MV-4-11 (cell line): ENCODE measurements at regions not wholly inside any gene's neighbourhood (a gene's known extent, or its start where the extent isn't known, plus 50 kb on each side); places are given as distances from the start of the nearest gene placed in this dataset.
A peak's percentile ranks its signal among the peaks of the same experiment; 100 is the strongest.
"Not testable (repeated sequence)": the region's sequence is repeated elsewhere in the genome, so short reads cannot be mapped to it uniquely, and the experiment has no call there.

Experiments
- DNase-seq: peaks from one replicate; lab custom pipeline; 2025; lab: John Stamatoyannopoulos, UW

DNA sequence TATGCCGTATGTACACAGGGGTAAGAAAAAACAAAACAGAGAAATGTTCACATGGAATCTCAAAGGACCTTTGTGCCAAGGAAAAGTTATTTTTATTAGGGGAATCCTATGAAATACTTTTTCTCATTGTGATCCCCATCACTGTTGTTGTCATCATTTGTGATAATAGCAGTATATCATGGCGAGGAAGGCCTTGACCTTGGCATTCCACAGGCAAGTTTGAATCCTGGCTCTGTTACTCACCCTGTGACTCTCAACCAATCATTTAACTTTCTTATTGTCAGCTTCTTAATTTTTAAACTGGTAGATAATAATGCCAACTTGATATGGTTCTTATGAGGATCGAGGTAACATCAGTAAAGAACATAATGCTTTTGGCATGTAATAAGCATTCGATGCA is 142.2 kb upstream of the DDHD1 start:
- no peak for DNase-seq

DNA sequence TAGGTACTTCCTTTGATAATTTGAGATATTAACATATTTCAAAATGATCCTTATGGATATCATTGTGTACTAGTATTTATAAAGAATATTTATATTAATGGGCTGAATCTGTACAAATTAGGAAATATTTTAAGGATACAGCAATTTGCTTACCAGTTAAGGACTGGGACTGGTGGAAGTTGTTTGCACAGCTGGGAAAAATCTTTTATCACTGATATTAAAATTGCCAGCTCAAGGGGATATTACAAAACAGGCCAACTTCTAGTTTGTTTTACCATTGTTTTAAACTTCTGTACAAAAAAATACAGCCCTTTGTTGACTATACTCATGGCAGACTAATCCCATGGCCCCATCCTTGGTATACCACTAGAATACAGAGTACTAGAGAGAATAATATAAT is 133.2 kb upstream of the DDHD1 start:
- DNase-seq, result no peak

DNA sequence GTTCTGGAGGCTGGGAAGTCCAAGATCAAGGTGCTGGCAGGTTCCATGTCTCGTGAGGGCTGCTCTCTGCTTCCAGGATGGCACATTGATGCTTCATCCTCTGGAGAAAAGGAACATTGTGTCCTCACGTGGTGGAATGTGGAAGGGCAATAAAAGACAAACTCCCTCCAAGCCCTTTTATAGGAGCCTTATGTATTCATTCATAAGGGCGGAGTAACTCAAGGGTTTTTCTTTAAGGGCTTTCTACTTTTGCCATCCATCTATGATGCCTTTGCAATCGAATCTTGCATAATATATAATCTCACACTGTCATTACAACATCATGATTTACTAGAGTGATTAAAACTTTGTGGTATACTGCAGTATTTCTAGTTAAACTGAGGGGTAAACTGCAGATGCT is 132.7 kb upstream of the DDHD1 start:
- DNase-seq, result peak; percentile 53

DNA sequence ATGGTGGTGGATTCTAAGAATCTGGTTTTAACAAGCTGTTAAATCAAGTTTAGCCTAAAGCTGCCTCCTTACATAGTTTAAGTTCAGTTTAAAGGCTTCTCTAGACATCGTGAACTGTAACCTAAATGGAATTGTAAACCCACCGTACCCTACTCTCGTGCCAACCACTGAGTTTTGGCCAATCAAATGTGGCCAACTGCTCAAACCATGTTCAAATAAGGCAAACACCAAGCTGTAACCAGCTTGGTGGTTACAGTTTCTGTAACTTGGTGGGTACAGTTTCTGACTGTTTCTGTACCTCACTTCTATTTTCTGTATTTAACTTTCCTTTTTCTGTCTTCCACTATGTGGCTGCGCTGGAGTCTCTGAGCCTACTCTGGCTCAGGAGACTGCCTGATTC is 131.9 kb upstream of the DDHD1 start:
- no peak for DNase-seq

DNA sequence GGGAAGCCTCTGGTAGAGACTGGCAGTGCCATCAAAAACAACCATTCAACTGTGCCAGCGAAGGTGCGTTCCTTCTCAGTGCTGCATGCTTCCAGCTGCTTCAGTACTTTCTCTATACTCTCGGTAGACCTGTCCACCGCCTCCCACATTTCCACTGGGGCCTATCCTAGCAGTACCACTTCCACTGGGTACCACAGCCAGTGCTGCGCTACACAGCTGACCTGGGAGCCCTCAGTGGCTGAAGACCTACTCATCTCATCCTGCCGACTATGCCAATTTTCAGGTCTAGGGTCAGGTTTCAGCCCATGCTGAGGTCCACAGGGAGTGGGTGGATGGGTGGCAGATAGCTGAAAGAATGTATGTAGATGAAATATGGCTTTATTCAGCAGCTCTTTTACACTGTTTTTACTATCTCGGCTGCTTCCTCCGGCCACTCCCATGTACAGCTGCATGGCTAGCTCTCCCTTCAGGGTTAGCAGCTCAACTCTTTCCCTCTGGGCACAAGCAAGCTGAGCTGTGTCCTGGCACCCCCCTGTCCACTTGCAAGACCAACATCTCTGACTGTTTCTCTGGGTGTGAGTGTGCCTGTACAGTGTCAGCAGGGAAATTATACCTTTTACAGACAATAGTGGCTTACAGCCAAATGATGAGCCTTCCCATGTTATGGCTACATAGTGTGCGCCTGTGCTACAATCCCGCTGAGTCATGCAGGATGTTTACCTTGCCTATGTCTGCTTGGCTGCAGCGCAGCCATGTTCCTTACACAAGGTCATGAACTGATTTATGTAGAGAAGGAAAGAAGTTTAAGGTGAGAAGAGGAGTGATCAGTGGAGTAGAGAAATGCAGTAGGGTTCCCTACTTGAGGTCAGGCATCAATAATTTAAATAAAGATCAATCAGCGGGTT is 125.7 kb upstream of the DDHD1 start:
- DNase-seq, result no peak

DNA sequence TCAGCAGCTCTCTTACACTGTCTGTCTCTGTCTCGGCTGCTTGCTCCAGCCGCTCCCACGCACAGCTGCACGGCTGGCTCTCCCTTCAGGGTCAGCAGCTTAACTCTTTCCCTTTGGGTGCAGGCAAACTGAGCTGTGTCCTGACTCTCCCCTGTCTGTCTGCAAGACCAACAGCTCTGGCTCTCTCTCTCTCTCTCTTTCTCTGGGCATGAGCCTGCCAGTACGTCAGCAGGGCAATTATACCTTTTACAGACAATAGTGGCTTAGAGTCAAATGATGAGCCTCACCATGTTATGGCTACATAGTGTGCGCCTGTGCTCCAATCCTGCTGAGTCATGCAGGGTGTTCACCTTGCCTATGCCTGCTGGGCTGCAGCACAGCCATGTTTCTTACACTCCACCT is 120.5 kb upstream of the DDHD1 start:
- no peak for DNase-seq

DNA sequence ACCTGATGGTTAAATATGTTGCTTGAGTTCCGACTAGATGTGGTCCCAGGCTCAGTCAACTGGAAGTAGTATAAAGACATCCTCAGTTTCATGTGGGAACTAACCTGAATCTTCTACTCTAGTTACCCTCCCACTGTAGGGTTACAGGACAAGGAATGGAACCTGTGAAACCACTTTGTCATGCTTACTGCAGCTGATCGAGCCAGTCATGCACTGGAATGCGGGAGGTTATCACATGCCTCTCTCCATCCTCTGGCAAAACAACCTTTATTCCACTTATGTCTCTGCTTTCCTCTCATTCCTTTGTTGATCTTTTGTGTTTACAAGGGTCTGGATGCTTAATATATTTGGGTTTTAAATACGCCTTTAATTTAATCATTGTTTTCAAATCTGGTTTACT is 111.9 kb upstream of the DDHD1 start:
- no peak for DNase-seq

DNA sequence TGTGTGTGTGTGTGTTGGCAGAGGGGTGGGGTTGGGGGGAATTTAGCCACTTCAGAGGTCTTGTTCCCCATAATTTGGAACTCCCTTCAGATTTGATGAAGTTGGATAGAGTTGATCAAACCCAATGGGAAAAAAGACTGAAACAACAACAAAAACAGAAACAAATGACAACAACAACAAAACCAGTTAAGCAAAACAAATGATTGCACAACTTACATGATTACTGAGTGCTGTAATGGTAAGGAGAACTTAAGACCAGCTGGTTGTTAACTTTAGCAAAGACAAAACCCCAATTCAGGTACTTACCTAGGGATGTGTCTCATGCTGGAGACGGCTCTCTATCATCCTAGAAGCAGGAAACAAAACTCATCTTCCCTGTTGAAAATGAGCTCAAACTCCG is 107.8 kb upstream of the DDHD1 start:
- no peak for DNase-seq

DNA sequence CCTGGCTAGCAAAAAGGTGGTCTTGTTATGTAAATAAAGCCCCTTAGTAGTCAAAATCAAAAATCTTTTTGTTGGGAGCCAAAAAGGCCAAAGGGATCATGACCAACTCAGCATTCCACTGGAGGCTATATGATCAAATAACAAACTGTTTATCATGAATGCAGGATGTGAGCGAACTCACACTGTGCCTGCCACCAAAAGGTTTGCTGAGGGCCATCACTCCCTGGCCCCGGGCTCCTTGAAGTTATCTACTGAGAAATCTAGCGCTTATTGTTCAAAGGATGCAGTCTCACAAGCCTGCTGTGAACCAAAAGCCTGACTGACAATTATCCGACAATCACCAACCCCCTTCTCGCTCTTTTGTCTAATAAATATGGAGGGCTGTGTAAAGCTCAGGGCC is 107.2 kb upstream of the DDHD1 start:
- DNase-seq, result no peak

DNA sequence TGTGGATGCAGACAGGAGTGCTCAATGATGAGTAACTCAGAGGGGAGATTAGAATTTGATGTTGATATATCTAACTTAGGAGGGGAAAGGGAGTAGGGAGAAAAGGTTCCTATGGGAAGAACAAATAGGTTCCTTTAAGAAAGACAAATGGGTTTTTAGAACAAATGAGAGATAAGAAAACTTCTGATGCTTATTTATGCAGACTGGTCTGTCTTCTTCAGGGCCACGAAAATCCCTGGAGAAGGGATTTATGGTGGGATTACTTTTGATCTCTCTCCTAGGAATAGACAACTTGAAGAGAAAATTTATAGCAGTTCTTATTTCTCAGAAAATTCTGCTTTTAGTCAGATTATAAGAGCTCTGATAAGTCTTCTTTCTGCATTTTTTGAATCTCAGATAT is 99.0 kb upstream of the DDHD1 start:
- no peak for DNase-seq

DNA sequence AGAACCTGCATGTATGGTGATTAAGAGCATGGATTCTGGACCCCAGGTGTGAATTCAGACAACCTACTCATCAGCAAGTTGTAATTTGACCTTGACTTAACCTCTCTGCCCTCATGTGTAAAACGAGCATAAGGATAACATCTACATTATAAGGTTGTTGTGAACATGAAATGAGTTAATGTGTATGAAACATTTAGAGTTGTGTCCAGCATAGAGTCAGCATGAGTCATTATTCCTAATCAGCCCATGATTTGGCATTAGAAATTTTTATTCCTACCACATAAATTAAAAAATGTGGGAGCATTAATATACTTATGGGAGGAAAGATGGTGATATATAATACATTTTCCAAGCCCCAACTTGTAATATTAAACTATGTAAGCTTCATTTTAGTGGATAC is 95.9 kb upstream of the DDHD1 start:
- DNase-seq, result no peak

DNA sequence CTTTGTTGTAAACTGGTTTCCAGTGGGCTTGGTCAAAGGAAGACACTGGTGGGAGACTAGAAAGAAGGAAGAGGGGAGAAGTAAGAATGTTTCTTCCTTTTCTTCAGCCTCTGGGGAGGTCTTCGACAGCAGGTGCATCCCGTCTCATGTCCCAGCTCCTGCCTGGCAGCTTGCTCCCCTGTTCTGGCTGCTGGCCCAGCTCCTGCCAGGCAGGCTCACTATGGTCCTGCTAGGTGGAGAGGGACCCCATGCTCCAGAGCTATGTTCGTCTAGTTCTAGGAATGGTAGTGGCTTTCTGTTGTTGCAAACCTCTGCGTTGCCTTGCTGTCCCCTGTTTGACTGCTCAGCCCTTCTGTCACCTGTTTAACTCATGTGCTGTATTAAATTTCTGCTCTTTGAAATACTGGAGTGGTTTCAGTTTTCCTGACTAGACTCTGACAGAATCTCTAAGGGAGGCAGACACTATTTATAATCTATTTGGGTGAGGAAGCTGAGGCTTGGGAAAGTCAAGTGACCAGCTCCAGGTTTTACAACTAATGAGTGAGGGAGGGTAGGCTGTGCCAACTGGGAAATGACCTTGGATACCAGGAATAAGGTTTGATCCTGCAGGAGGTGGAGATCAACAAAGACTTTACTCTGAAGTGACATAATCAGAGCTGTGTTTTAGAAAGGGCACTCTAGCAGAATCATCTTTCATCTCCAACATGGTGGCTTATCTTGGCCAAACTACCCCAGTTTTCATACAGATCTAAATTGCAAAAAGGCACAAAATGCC is 94.7 kb upstream of the DDHD1 start:
- no peak for DNase-seq

DNA sequence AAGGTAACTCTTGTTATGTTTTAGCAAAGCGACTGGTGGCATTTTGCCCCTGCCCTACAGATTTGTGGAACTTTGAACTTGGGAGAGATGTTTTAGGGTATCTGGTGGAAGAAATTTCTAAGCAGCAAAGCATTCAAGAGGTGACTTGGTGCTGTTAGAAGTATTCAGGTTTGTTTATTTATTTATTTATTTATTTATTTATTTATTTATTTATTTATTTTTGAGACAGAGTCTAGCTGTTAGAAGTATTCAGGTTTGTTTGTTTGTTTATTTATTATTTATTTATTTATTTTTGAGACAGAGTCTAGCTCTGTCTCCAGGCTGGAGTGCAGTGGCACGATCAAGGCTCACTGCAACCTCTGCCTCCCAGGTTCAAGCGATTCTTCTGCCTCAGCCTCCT is 89.8 kb upstream of the DDHD1 start:
- DNase-seq, result not testable (repeated sequence)

DNA sequence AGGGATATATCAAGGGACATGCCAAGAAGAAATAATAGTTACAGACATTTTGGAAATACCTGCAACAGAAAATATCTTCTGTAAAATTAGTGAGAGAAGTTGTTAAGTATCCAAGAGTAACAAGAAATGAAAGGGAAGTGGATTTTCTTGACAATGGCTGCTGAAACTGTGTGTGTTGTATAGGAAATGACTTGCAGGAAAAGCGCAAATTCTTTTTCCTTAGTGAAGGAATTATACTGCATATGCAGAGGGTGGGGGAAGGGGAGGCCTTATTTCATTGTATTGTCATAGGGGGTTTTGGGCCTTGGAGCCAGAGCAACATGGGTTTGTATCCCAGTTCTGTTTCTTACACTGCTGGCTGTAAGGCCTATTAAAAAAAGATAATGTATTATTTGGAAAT is 84.4 kb upstream of the DDHD1 start:
- no peak for DNase-seq

DNA sequence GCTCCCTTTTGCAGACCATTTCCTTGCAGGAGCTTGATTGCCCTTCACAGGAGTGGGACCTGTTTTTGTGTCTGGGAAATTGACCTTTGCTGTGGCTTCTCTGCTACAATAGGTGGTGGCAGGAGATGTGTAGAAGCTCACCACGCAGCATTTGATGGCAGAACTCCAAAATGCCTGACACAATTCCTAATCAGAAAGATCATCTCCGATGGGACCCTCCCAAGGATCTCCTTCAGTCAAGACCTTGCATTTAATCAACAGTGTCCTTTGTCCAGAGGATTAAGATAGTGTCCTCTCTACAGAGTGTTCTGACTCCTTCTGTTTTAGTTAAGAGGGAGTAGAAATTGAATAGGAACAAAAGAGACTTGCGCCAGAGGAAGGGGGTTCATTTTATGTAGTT is 83.6 kb upstream of the DDHD1 start:
- DNase-seq, result no peak

DNA sequence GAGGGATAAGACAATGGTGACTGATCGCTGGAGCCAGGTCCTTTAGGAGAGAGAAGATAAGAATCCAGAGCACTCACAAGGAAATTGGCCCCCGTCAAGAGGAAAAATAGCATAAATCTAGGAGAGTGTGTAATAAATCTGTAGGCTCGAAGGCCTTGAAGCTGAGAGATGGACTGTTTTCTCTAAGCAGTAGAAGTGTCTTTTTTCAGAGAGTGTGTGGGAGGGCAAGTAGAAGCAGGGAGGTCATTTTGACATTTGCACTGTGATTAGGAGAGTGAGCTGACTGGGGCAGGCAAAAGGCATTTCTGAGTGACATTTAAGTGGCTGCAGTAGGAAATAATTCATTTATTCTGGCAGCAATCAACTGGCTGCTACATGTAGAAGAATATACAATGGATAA is 78.0 kb upstream of the DDHD1 start:
- no peak for DNase-seq

DNA sequence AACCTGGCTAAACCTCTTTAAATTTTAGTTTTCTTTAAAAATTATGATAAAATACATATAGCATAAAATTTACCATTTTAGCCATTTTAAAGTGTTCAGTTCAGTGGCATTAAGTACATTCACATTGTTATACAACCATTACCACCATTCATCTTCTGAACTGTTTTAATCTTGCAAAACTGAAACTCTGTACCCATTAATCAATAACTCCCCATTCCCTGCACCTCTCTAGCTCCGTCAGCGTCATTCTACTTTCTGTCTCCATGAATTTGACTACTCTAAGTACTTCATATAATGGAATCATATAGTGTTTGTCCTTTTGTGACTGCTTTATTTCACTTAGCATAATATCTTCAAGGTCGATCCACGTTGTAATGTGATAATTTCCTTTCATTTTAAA is 75.8 kb upstream of the DDHD1 start:
- DNase-seq, result no peak

DNA sequence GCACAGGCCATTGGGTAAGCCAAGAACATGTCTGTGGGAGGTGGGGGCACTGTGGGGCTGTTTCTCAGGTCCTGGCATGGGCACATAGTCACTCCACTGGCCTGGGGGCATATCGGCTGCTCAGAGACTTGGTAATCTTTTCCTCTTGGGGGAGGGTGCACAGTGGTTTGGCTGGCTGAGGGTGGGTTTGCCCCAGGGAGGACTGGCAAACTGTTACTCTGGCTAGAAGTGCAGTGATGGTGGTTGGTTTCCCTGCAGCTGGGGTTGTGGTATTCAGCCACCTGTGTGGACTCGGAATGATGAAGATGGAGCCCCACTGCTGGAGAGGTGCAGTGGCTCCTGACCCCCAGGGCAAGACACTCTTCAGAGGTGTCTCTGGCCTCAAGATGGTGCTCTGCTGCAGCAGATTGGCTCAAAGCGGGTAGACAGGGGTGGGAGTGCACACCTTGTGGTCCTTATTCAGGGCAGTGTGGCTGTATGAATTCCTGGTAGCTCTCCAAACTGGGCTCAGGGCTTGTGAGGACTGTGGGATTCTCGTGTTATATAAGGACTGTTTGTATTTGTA is 74.1 kb upstream of the DDHD1 start:
- DNase-seq, result no peak

DNA sequence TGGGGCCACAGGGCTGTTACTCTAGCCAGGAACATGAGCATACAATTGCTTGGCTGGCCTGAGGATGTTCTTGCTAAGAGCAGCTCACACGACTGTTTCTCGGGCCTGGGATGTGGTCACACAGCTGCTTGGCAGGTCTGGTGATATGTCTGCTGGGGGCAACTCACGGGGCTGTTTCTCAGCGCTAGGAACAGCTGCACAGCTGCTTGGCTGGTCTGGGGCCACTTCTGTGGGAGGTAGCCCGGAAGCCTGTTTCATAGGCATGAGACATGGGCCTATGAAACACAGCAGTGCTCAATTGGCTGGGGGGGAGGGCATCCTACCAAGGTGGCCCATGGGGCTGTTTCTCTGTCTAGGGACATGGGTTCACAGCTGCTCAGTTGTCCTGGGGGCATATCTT is 73.4 kb upstream of the DDHD1 start:
- DNase-seq, result no peak

DNA sequence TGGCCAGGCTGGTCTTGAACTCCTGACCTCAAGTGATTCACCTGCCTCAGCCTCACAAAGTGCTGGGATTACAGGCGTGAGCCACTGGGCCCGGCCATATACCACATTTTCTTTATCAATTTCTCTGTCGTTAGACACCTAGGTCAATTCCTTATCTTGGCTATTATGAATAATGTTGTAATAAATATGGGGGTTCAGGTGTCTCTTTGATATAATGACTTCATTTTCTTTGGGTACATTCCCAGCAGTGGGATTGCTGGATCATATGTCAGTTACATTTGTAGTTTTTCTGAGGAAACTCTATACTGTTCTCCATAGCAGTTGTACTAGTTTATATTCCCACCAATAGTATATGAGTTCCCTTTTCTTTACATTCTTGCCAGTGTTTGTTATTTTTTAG is 67.8 kb upstream of the DDHD1 start:
- no peak for DNase-seq

DNA sequence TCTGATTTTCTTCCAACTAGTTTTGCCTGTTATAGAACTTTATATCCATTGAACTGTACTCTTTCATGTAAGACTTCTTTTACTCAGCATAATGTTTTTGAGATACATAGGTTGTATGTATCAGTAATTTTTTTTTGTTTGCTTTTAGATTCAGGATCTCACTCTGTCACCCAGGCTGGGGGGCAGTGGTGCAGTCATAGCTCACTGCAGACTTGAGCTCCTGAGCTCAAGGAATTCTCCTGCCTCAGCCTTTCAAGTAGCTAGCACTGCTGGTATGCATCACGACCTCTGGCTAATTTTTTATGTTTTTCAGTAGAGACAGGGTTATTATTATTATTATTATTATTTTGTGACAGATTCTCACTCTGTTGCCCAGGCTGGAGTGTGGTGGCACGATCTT is 65.0 kb upstream of the DDHD1 start:
- no peak for DNase-seq

DNA sequence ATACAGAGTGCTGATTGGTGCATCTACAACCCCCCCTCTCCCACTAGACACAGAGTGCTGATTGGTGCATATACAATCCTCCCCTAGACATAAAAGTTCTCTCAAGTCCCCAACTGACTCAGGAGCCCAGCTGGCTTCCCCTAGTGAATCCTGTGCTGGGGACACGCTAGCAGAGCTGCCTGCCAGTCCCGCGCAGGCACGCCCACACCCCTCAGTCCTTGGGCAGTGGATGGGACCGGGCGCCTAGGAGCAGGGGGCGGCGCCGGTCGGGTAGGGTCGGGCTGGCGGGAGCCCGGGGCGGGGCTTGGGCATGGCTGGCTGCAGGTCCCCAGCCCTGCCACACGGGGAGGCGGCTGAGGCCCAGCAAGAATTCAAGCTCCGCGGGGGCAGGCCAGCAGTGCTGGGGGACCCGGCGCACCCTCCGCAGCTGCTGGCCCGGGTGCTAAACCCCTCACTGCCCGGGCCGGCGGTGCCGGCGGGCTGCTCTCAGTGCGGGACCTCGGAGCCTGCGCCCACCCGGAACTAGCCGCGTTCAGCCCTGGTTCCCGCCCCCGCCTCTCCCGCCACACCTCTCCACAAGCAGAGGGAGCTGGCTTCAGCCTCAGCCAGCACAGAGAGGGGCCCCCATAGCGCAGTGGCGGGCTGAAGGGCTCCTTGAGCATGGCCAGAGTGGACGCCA is 64.3 kb upstream of the DDHD1 start:
- peak; percentile 75 for DNase-seq

DNA sequence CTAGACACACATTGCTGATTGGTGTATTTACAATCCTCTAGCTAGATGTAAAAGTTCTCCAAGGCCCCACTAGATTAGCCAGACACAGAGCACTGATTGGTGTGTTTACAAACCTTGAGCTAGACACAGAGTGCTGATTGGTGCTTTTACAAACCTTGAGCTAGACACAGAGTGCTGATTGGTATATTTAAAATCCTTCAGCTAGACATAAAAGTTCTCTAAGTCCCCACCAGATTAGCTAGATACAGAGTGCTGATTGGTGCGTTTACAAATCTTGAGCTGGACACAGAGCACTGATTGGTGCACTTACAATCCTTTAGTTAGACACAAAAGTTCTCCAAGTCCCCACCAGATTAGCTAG is 63.8 kb upstream of the DDHD1 start:
- not testable (repeated sequence) for DNase-seq
